Stimulated activated naive CD8-positive, alpha-beta T cell treated with anti-CD3 and anti-CD28 coated beads, Interleukin-15, Interleukin-2, amounts not matched to agents 100 U/mL and 50 U/mL, for 24 hours (primary cell): ENCODE measurements at regions not wholly inside any gene's neighbourhood (a gene's known extent, or its start where the extent isn't known, plus 50 kb on each side); places are given as distances from the start of the nearest gene placed in this dataset.
"Not testable (repeated sequence)": the region's sequence is repeated elsewhere in the genome, so short reads cannot be mapped to it uniquely, and the experiment has no call there.

Experiments used
- ATAC-seq: fragments of 150-1000 bp; cut with Tn5 transposase; one replicate; pipeline ENCODE4 v1.10.0; 2021
- DNase-seq: peaks from one replicate; pipeline ENCODE4 v3.0.0; 2021

DNA sequence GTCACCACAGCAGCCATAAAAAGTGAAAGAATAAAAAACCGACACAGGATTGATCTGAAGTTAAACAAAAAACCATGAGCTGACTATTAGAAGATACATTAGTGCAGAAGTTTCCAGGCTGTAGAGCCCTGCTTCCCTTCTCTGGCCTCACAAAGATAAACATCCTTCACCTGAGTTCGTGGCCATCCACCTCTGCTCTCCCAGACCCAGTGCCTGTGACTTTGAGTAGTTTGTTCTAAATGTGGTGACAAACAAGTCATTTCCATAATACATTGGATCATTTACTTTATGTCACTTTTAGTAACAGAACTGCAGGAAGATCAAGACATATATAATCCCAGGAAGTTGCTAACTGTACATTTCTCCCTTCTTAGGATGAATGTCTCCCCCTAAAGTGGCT is 241.9 kb upstream of the MAP2 start:
- ATAC-seq (no peak), DNase-seq (no peak)

DNA sequence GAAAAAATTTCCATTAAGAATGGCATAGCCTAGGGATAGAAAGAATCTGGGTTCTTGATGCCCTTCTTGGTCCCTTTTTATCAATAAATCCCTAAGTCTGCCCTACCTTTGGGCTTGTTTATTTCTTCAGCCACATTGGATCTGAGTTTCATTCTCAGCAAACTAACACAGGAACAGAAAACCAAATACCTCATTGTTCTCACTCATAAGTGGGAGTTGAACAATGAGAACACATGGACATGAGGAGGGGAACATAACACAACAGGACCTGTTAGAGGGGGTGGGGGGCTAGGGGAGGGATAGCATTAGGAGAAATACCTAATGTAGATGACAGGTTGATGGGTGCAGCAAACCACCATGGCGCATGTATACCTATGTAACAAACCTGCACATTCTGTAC is 237.0 kb upstream of the MAP2 start:
- ATAC-seq, DNase-seq: not testable (repeated sequence)

DNA sequence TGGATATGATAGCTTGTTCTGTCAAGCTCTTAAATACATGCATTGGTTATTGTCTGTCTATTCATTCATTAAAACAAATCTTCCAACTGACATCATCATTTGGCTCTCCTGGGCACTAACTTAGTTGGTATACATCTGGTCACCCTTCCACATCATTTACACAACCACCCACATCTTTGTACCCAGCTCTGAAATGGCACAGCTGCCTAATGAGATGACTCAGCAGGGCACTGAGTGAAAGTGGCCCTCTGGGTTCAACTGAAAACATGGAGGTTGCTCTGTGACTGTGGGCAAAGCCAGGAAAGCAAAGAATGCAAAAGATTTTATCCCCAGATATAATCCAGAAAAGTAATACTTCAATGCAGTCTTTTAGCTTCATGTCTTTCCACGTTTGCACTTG is 234.0 kb upstream of the MAP2 start:
- ATAC-seq = no peak
- DNase-seq = no peak

DNA sequence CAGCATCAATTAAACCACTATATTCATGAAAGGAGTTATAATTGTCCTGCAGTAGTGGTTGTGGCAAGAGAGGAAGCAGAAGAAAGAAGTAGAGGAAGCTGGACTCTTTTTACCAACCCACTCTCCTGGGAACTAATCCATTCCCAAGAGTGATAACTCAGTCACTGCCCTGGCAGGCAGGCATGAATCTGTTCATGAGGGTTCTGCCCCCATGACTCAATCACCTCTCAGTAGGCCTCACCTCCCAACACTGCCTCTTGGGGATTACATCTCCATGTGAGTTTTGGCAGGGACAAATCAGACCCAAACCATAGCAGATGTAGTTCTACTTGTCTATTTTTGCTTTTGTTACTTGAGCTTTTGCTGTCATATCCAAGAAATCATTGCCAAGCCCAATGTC is 232.7 kb upstream of the MAP2 start:
- ATAC-seq (no peak), DNase-seq (no peak)

DNA sequence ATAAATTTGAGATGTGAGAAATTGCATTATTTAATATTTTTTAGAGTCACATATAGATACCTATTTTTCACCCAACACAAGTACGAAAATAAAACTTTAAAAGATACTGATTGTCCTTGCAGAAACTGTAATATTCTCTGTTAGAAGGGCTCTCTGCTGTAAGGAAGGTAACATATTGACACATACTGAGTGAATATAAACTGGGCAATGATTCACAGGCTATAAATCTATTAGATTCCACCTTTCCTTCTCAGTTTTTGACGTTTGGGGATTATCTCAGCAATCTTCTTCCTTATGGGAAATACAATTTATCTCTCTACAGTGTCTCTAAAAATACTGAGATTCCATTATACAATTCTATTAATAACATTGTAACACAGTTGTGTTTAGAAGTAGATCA is 229.1 kb upstream of the MAP2 start:
- DNase-seq = no peak
- no peak for ATAC-seq

DNA sequence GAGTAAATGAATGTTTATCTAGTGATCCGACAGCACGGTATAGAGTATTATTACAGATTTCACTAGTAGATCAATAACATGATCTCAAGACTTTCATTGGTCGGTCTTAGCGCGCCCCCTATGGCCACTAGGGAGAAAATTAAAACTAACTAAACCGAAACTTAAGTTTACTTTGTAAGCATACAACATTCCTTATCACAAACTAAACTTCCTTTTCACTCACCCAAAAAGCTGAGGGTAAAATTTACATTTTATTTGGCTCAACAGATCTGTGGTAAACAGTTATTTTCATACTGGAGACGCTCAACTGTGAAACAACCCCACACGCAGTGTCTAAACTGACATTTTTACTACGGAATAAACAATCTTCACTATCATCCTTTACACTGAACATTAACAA is 215.6 kb upstream of the MAP2 start:
- ATAC-seq = no peak
- DNase-seq = peak; percentile 11

DNA sequence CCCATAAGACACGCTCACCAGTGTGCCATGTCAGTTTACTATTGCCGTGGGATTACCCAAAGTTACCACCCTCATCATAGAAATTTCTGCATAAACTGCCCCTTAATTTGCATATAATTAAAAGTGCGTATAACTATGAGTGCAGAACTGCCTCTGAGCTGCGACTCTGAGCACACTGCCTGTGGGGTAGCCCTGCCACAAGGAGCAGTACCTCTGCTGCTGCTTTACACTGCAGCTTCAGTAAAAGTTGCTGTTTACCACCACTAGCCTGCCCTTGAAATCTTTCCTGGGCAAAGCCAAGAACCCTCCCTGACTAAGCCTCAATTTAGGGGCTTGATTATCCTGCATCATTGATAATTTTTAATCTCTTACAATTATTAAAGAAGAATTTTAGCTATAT is 213.9 kb upstream of the MAP2 start:
- DNase-seq (no peak), ATAC-seq (no peak)

DNA sequence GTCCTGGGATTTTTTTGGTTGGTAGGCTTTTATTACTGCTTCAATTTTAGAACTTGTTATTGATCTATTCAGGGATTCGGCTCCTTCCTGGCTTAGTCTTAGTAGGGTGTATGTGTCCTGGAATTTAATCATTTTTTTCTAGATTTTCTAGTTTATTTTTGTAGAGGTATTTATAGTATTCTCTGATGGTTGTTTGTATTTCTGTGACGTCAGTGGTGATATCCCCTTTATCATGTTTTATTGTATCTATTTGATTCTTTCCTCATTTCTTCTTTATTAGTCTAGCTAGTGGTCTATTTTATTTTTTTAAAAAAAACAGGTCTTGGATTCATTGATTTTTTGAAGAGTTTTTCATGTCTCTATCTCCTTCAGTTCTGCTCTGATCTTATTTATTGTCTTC is 193.3 kb upstream of the MAP2 start:
- no peak for DNase-seq
- no peak for ATAC-seq

DNA sequence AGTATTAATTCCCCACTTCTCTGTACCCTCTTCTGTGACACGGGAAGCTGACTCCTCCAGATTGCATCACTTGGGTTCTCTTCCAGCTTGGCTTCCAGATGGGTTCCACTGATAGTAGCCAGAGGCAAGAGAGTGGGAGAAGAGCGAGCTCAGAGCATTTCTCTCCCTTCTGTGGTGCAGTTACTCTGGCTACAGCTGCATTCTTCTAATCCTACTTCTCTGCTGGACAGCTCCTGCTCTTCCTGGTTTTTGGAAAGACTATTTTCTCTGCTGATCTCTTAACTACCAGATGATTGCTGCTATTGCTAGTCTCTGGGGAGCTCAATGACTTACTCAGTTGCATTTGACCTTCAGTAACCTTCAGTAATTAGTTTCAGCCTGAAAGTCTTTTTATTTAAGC is 187.5 kb upstream of the MAP2 start:
- no peak for ATAC-seq
- no peak for DNase-seq

DNA sequence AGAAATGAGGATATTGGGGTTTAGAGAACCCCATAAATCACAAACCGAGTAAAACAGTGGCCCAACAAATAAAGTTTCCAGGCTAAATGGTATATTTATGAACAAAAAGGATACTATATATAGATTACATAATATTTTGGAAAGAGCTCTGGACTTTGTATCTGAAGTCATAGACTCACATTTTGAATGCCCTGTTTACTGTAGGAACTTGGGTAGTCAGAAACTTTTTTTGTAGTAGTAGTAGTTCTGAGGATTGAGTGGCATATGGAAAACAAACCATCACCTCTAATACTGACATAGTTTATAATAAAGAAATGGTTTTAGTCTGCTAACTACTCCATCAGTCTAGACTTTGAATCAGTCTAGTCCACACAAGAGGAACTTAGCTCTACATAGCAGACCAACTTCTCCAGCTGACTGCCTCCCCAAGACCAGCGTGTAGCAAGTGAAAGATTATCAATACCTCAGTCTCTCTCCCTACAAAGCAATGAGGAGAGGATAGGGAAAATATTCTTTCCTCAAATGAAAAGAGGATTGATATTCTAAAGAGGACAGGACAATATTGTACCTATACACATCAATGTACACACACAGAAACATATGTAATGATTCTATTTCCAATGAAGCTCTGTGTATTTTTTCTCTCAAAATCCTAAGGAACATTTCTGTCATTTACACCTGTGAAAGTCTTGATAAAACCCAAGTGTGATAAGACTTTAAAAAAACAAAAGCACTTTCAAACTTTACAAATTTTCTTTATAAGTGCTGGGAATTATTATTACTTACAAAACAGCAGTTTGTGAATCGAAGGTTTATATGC is 184.9 kb upstream of the MAP2 start:
- ATAC-seq (no peak), DNase-seq (no peak)

DNA sequence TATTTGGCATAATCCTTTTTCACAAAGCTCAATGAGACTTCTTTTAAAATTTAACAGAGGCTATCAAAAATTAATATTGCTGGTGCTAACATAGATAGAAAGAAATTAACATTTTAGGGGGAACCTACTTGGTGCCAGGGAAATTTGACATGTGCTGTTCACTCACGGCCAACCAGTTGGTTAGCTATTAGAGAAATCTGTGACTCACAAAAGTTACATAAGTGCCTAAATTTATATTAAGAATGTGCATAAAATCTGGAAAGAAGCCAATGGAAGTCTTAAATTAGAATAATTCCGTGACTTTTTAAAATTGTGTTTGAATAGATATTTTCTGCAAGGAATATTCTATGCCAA is 184.3 kb upstream of the MAP2 start:
- DNase-seq (no peak), ATAC-seq (no peak)

DNA sequence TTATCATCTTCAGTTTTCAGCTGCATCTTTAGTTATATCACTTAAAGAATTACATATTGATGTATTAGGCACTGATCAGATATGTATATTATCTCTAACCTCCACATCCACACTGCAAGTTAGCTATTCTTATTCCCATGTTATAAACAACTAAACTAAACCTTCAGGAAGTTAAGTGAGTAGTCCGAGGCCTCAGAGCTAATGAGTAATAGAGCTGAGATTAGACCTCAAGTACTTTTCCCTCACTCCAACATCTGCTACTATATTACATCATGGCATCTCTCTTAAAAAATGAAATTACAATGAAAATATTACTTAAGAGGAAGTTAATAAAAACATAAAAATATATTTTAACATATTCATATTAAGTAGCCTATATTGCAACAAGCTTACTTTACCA is 183.6 kb upstream of the MAP2 start:
- no peak for ATAC-seq

DNA sequence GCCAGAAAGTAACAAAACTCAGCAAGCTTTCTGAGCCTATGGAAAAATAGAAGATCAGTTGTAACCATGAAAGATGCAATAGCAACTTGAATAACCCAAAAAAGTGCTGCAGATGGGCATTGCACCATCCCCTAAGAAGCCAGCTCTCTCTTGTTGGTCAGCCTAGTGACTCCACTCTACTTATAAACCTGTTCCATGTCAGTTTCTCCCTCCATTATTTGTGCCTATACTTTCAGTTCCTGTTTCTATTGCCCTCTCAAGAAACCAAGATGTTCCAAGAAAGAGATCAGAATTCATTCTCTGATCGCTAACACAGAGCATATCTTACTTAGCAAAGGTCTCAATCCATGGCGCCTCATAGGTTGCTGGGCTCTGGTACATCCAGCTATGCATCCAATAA is 170.3 kb upstream of the MAP2 start:
- no peak for DNase-seq
- ATAC-seq = no peak

More for the DNA sequence above, 183.6 kb upstream of the MAP2 start:
- no peak for DNase-seq

DNA sequence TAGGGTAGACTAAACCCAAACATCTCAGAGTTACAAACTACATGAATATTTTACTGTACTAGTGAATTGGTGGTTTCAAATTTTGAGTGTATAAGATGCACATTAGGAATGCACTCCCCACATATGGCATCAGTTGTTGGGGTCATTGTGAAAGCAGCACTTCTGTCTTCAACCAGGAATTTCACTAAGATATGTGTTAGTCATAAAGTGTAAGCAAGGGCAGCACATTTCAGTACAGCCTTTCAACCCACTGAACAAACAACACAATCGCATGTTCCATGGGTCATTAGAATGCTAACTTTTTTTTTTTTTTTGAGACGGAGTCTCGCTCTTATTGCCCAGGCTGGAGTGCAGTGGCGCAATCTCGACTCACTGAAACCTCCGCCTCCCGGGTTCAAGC is 164.1 kb upstream of the MAP2 start:
- no peak for DNase-seq
- no peak for ATAC-seq

DNA sequence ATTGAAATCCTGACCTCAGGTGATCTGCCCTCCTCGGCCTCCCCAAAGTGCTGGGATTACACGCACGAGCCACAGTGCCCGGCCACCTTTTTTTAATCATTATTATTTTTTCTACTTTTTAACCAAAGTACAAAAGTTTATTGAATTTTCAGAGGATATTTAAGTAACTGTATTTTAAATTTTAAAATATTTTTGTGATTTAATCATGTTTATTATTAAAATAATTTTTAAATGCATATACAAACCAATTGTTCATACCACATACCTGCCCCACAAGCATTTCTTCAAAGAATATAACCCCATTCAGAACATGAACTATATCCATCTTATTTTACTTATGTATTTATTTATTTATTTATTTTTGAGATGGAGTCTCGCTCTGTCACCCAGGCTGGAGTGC is 163.6 kb upstream of the MAP2 start:
- DNase-seq = no peak
- no peak for ATAC-seq

DNA sequence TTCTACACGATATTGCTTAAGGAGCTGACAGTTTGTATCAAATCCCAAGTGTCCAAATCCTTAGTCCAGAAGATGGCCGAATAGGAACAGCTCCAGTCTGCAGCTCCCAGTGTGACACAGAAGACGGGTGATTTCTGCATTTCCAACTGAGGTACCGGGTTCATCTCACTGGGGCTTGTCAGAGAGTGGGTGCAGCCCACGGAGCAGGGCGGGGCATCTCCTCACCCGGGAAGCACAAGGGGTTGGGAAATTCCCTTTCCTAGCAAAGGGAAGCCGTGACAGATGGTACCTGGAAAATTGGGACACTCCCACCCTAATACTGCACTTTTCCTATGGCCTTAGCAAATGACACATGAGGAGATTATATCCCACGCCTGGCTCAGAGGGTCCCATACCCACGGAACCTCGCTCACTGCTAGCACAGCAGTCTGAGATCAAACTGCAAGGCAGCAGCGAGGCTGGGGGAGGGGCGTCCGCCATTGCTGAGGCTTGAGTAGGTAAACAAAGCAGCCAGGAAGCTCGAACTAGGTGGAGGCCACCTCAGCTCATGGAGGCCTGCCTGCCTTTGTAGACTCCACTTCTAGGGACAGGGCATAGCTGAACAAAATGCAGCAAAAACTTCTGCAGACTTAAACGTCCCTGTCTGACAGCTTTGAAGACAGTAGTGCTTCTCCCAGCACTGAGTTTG is 162.3 kb upstream of the MAP2 start:
- not testable (repeated sequence) for DNase-seq, ATAC-seq

DNA sequence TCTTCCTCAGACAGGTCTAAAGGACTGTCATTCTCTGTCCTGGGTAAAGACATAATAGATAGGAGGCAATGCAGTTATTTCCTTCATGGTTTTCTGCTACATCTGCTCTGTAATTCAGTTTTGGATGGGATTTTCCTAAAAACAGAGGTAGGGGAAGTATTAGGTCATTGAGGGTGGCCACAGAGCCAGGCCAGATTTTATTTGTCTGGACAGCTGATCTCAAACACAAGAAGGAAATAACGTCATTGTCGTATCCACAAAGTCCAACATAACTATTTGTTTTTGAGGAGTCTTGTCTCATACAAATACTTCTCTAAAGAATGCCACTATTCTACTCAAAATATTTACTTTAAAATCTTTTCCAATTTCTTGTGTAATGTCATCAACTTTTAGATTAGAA is 154.8 kb upstream of the MAP2 start:
- ATAC-seq (no peak), DNase-seq (no peak)

DNA sequence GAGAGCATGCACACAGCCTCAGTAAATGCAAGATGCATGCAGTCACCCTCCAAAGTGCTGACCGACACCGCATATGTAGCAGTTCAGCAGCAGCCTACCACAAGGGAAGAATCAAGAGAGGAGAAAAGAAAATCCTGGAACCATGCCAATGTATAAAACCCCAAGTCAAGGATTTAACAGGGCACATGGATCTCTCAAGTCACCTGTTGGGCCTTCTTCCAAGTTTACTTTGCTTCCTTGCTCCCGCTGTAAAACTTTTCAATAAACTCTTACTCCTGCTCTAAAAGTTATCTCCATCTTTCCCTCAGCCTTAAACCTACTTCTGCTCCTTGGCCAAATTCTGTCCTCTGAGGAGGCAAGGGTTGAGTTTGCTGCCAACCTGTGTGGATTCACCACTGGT is 147.8 kb upstream of the MAP2 start:
- DNase-seq (no peak), ATAC-seq (no peak)

DNA sequence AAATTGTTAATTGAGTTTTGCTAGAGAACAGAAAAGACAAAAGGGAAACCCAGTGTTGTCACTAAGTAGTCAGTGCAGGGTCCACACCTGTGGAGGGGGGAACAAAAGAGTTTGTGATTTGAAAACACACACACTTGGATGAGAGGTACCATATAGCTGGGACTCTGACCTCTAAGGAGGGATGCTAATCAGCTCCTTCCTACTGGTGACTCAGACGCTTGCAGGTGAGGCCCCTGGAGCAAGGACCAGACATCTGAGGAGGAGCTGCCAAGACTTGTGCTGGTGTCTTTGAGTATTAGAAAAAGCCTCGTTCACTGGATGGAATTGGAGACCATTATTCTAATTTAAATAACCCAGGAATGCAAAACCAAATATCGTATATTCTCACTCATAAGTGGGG is 146.4 kb upstream of the MAP2 start:
- no peak for DNase-seq
- ATAC-seq = no peak

DNA sequence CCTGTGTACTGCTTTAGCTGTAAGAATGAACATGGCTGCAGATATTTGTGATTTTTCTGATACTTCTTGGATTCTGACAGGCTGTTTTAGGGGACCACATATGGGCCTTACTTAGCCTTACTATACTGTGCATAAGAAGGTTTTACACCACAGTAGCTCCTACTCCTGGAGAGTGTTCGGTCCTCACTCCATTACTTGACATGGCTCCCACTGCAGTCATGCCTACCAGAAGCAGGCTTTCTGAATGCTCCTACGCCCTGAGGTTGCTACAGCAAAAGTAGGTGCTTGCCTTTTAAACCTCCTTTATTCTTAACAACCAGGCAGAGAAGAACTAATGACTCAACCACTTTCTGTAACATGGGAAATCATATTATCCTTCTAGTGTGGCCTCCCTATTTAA is 125.2 kb upstream of the MAP2 start:
- no peak for DNase-seq
- ATAC-seq = no peak

DNA sequence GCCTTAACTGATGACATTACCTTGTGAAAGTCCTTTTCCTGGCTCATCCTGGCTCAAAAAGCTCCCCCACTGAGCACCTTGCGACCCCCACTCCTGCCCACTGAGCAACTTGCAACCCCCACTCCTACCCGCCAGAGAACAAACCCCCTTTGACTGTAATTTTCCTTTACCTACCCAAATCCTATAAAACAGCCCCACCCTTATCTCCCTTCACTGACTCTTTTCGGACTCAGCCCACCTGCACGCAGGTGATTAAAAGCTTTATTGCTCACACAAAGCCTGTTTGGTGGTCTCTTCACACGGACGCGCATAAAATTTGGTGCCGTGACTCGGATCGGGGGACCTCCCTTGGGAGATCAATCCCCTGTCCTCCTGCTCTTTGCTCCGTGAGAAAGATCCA is 124.4 kb upstream of the MAP2 start:
- ATAC-seq, DNase-seq: not testable (repeated sequence)

DNA sequence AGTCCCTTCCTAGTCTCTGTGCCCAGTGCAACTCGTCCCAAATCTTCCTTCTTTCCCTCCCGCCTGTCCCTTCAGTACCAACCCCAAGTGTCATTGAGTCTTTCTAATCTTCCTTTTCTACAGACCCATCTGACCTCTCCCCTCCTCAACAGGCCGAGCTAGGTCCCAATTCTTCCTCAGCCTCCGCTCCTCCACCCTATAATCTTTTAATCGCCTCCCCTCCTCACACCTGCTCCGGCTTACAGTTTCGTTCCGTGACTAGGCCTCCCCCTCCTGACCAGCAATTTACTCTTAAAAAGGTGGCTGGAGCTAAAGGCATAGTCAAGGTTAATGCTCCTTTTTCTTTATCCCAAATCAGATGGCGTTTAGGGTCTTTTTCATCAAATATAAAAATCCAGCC is 123.1 kb upstream of the MAP2 start:
- not testable (repeated sequence) for DNase-seq, ATAC-seq

DNA sequence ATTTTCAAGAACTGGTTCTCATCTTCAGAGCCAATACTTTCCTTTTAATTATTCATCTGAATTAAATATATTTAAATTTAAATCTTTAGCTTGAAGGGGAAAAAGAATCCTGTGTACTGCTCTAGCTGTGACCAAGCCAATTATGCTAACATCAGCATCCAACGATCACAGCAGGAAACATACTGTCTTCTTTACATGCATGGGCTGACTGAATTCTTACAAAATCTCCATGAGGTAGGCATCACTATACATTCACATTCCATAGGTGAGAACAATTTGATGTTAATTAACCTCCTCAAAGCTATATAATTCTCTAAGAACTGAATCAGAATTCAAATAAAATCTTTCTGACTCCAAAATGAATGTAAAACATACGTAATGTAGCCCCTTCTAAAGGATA is 118.8 kb upstream of the MAP2 start:
- DNase-seq = no peak
- ATAC-seq = no peak

DNA sequence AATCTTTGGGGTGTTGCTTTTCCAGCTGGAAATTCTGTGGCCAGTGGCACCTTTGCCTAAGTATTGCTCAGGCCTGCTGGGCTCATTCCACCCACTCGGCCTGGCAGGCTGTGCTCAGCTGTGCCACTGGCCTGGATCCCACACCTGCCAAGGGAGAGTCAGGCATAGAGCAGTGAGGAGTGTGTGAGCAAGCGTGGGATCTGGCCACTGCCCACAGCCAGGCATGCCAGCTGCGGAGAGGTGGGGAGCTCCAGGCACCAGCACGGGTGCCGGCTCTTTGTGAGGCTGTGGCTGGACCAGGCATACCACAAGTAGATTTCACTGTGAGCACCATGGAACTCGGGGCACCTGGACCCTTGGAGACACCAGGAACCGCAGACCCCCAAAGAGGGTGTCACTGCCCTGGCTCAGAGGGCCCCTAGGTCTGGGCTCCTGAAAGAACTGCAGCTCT is 118.1 kb upstream of the MAP2 start:
- ATAC-seq = no peak
- DNase-seq = no peak
